NT2/D1 (cell line): ENCODE measurements at regions not wholly inside any gene's neighbourhood (a gene's known extent, or its start where the extent isn't known, plus 50 kb on each side); places are given as distances from the start of the nearest gene placed in this dataset.

Experiments used
- SUZ12 ChIP-seq: IDR thresholded peaks from 2 replicates; pipeline ENCODE4 v1.6.1; 2011; ENCODE audit not compliant: insufficient read length, insufficient read depth; ENCODE audit errors: extremely low read depth
- YY1 ChIP-seq: IDR thresholded peaks from 2 replicates; pipeline ENCODE4 v1.6.1; 2011; ENCODE audit not compliant: insufficient read length, insufficient read depth
- ZNF274 ChIP-seq: IDR thresholded peaks from 2 replicates; pipeline ENCODE4 v1.6.1; 2011; ENCODE audit warnings: mild to moderate bottlenecking, low read depth, low read length

DNA sequence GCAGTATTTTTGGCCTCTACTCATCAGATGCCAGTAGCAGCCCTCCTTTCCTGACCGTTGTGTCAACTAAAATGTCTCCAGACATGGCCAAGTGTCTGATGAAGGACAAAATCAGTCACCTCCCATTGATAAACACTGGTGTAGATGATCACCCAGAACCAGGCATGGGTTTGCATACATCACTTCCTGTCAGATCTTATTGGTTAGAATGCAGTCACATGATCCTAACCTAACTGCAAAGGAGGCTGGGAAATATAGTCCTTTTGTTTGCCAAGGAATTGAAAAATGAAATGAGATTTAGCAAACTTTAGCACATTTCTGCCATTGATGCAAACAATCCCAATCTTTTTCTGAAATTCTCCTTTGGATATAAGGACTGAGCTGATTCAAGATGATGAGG lies 141.4 kb downstream of the BUB3 start:
- no peak for TF ChIP-seq YY1
- no peak for TF ChIP-seq ZNF274
- no peak for TF ChIP-seq SUZ12
